T-helper 2 cell treated with Interferon-gamma antibody and Interleukin-4, amounts not matched to agents 5 μg/mL and 100 μg/mL, for 36 hours (primary cell): ENCODE measurements at regions not wholly inside any gene's neighbourhood (a gene's known extent, or its start where the extent isn't known, plus 50 kb on each side); places are given as distances from the start of the nearest gene placed in this dataset.

Source experiments
- DNase-seq: peaks from one replicate; pipeline ENCODE4 v3.0.0; 2021; ENCODE audit warnings: low spot score
- H3K27ac Mint-ChIP-seq: one replicate; pipeline ENCODE4 v1.8.0; 2021; ENCODE audit warnings: mild to moderate bottlenecking, mixed read lengths
- H3K27me3 Mint-ChIP-seq: one replicate; pipeline ENCODE4 v1.8.0; 2021; ENCODE audit warnings: low read depth, mixed read lengths
- H3K36me3 Mint-ChIP-seq: one replicate; pipeline ENCODE4 v1.8.0; 2021; ENCODE audit warnings: low read depth, mixed read lengths
- H3K4me1 Mint-ChIP-seq: one replicate; pipeline ENCODE4 v1.8.0; 2021; ENCODE audit warnings: low read depth, mixed read lengths
- H3K4me3 Mint-ChIP-seq: one replicate; pipeline ENCODE4 v1.8.0; 2022; ENCODE audit warnings: mild to moderate bottlenecking, moderate library complexity, mixed read lengths
- H3K9me3 Mint-ChIP-seq: one replicate; pipeline ENCODE4 v1.8.0; 2021; ENCODE audit warnings: mixed read lengths

- H3K27ac Mint-ChIP-seq: no peak overlapping the region
- H3K36me3 Mint-ChIP-seq: no peaks in the 10 kb centered on the region
- no peaks in the 10 kb centered on the region for H3K4me1 Mint-ChIP-seq
- no peak overlapping the region for H3K4me3 Mint-ChIP-seq
- peaks cover 47% of the 10 kb centered on the region for H3K9me3 Mint-ChIP-seq
- DNase-seq: no peak
- no peaks in the 10 kb centered on the region for H3K27me3 Mint-ChIP-seq
Measured at GRCh38 chr5:26104175-26104574, 934.2 kb downstream of the CDH9 start.

GRCh38 chr5:26060212-26060611 is 978.2 kb downstream of the CDH9 start:
- Mint-ChIP-seq H3K9me3 (peaks cover 48% of the 10 kb centered on the region), H3K27me3 (no peaks in the 10 kb centered on the region)

GRCh38 chr5:26054594-26054993 is 983.8 kb downstream of the CDH9 start:
- Mint-ChIP-seq H3K4me1 (no peaks in the 10 kb centered on the region), H3K4me3 (no peak overlapping the region), H3K27me3 (no peaks in the 10 kb centered on the region), H3K36me3 (no peaks in the 10 kb centered on the region), H3K9me3 (peaks cover 61% of the 10 kb centered on the region), H3K27ac (no peak overlapping the region)
- no peak for DNase-seq

More at GRCh38 chr5:26060212-26060611, 978.2 kb downstream of the CDH9 start:
- no peaks in the 10 kb centered on the region for H3K4me1 Mint-ChIP-seq
- no peak overlapping the region for H3K27ac Mint-ChIP-seq
- no peak overlapping the region for H3K4me3 Mint-ChIP-seq
- DNase-seq: no peak
- no peaks in the 10 kb centered on the region for H3K36me3 Mint-ChIP-seq

- H3K27ac Mint-ChIP-seq: no peak overlapping the region
- DNase-seq: no peak
- H3K4me3 Mint-ChIP-seq: no peak overlapping the region
- no peaks in the 10 kb centered on the region for H3K4me1 Mint-ChIP-seq
- H3K27me3 Mint-ChIP-seq: no peaks in the 10 kb centered on the region
- H3K9me3 Mint-ChIP-seq: peaks cover 51% of the 10 kb centered on the region
- H3K36me3 Mint-ChIP-seq: no peaks in the 10 kb centered on the region
Measured at GRCh38 chr5:26034813-26035212, 1003.6 kb downstream of the CDH9 start.

- Mint-ChIP-seq H3K27ac (no peak overlapping the region), H3K4me1 (no peaks in the 10 kb centered on the region), H3K9me3 (peaks cover 25% of the 10 kb centered on the region), H3K4me3 (no peak overlapping the region), H3K27me3 (no peaks in the 10 kb centered on the region), H3K36me3 (no peaks in the 10 kb centered on the region)
- DNase-seq: no peak
Measured at GRCh38 chr5:26031481-26031880, 1006.9 kb downstream of the CDH9 start.

- Mint-ChIP-seq H3K4me1 (no peaks in the 10 kb centered on the region), H3K36me3 (no peaks in the 10 kb centered on the region), H3K27me3 (no peaks in the 10 kb centered on the region), H3K9me3 (peaks cover 37% of the 10 kb centered on the region), H3K27ac (no peak overlapping the region), H3K4me3 (no peak overlapping the region)
- DNase-seq: no peak
Measured at GRCh38 chr5:26026044-26026443, 1012.3 kb downstream of the CDH9 start.

GRCh38 chr5:26024774-26025173 is 1013.6 kb downstream of the CDH9 start:
- H3K9me3 Mint-ChIP-seq: peaks cover 32% of the 10 kb centered on the region
- no peaks in the 10 kb centered on the region for H3K4me1 Mint-ChIP-seq
- H3K27me3 Mint-ChIP-seq: no peaks in the 10 kb centered on the region
- no peak overlapping the region for H3K4me3 Mint-ChIP-seq
- no peaks in the 10 kb centered on the region for H3K36me3 Mint-ChIP-seq
- DNase-seq: no peak
- H3K27ac Mint-ChIP-seq: no peak overlapping the region

GRCh38 chr5:26023361-26023760 is 1015.0 kb downstream of the CDH9 start:
- Mint-ChIP-seq H3K27ac (no peak overlapping the region), H3K27me3 (no peaks in the 10 kb centered on the region), H3K36me3 (no peaks in the 10 kb centered on the region), H3K4me1 (no peaks in the 10 kb centered on the region), H3K4me3 (no peak overlapping the region), H3K9me3 (peaks cover 33% of the 10 kb centered on the region)
- no peak for DNase-seq

GRCh38 chr5:26014206-26014605 is 1024.2 kb downstream of the CDH9 start:
- Mint-ChIP-seq H3K27ac (no peak overlapping the region), H3K27me3 (no peaks in the 10 kb centered on the region), H3K4me1 (no peaks in the 10 kb centered on the region), H3K36me3 (no peaks in the 10 kb centered on the region), H3K9me3 (peaks cover 36% of the 10 kb centered on the region), H3K4me3 (no peak overlapping the region)
- DNase-seq: no peak

- Mint-ChIP-seq H3K36me3 (no peaks in the 10 kb centered on the region), H3K27ac (no peak overlapping the region), H3K4me3 (no peak overlapping the region), H3K27me3 (no peaks in the 10 kb centered on the region), H3K4me1 (no peaks in the 10 kb centered on the region), H3K9me3 (peaks cover 33% of the 10 kb centered on the region)
- no peak for DNase-seq
Measured at GRCh38 chr5:26012078-26012477, 1026.3 kb downstream of the CDH9 start.

- Mint-ChIP-seq H3K4me1 (no peaks in the 10 kb centered on the region), H3K27me3 (no peaks in the 10 kb centered on the region), H3K27ac (no peak overlapping the region), H3K36me3 (no peaks in the 10 kb centered on the region), H3K4me3 (no peak overlapping the region), H3K9me3 (peaks cover 35% of the 10 kb centered on the region)
- no peak for DNase-seq
Measured at GRCh38 chr5:26009742-26010141, 1028.6 kb downstream of the CDH9 start.

GRCh38 chr5:26003966-26004365 is 1034.4 kb downstream of the CDH9 start:
- Mint-ChIP-seq H3K27ac (no peak overlapping the region), H3K9me3 (peaks cover 62% of the 10 kb centered on the region), H3K36me3 (no peaks in the 10 kb centered on the region), H3K4me1 (no peaks in the 10 kb centered on the region), H3K4me3 (no peak overlapping the region), H3K27me3 (no peaks in the 10 kb centered on the region)
- DNase-seq: no peak

- no peak overlapping the region for H3K4me3 Mint-ChIP-seq
- no peaks in the 10 kb centered on the region for H3K27me3 Mint-ChIP-seq
Measured at GRCh38 chr5:25995209-25995608, 1043.2 kb downstream of the CDH9 start.

GRCh38 chr5:25993701-25994100 is 1044.7 kb downstream of the CDH9 start:
- Mint-ChIP-seq H3K4me3 (no peak overlapping the region), H3K4me1 (no peaks in the 10 kb centered on the region), H3K27ac (no peak overlapping the region), H3K27me3 (no peaks in the 10 kb centered on the region), H3K9me3 (peaks cover 34% of the 10 kb centered on the region), H3K36me3 (no peaks in the 10 kb centered on the region)
- no peak for DNase-seq

More at GRCh38 chr5:25995209-25995608, 1043.2 kb downstream of the CDH9 start:
- no peaks in the 10 kb centered on the region for H3K36me3 Mint-ChIP-seq
- no peak for DNase-seq
- no peaks in the 10 kb centered on the region for H3K4me1 Mint-ChIP-seq
- H3K9me3 Mint-ChIP-seq: peaks cover 41% of the 10 kb centered on the region
- H3K27ac Mint-ChIP-seq: no peak overlapping the region

GRCh38 chr5:25991639-25992038 is 1046.7 kb downstream of the CDH9 start:
- DNase-seq: no peak
- Mint-ChIP-seq H3K36me3 (no peaks in the 10 kb centered on the region), H3K27me3 (no peaks in the 10 kb centered on the region), H3K4me3 (no peak overlapping the region), H3K27ac (no peak overlapping the region), H3K4me1 (no peaks in the 10 kb centered on the region), H3K9me3 (peaks cover 40% of the 10 kb centered on the region)
